ENCODE measurements at regions not wholly inside any gene's neighbourhood (a gene's known extent, or its start where the extent isn't known, plus 50 kb on each side); places are given as distances from the start of the nearest gene placed in this dataset.

DNA sequence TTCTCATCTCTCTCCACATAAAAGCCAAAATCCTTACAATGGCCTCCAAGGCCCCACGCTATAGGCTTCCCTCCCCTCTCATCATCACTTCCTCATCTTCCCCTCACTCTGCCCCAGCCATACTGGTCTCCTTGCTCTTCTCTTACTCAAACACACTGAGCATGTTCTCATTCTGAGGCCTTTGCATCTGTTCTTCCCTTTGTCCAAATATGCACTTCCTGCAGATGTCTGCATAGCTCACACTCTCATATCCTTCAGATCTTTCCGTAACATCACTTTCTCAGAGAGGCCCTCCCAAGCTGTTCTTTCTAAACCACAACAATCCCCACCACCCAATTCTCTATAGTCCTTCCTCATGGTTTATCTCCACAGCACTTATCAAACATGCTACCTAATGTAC, 284.1 kb downstream of the HHIPL2 start:
- H3K36me3 ChIP-seq (replicated peaks in 1 of 2; ENCODE audit: insufficient read depth in 1 of 2, low read depth in 2 of 2), result no peaks in the 10 kb centered on the region
- intact Hi-C loops (cut with DNase I), result no loop called here
- H3K27me3 ChIP-seq, result no peaks in the 10 kb centered on the region
- TF ChIP-seq POLR2A (IDR thresholded peaks at IDR 0.05), result no peak
- no peak for DNase-seq
- no peak overlapping the region for H3K4me3 ChIP-seq
- 80 to 83% methylated on average over 2 of the region's 2 CpGs for WGBS, 2 donors
- peaks cover 16% of the 10 kb centered on the region for H3K4me1 ChIP-seq
- no peak for ATAC-seq
- no peak overlapping the region for H3K27ac ChIP-seq
- no peaks in the 10 kb centered on the region for H3K9me3 ChIP-seq

DNA sequence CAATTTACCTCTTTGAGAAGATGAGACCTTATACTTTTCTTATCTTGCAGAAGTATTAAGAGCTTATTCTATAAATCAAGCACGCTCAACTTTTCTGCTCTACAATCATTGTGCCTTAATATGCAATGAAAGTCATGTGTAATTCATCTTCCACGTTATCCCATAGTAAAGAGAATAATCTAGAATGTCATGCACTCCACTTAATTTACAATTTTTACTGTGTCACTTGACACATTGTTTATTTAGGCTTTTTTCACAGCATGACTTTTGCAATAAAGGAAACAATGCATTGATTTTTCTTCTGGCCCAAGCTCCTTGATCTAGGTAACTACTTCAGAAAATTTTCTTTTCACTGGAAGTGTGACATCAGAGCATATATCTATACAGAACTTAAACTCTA, 290.9 kb downstream of the HHIPL2 start:
- no peaks in the 10 kb centered on the region for H3K27me3 ChIP-seq
- H3K4me1 ChIP-seq, result no peaks in the 10 kb centered on the region
- H3K27ac ChIP-seq, result no peak overlapping the region
- no peaks in the 10 kb centered on the region for H3K9me3 ChIP-seq
- no peak for ATAC-seq
- WGBS, 2 donors, result 15 to 21% methylated on average over 2 of the region's 2 CpGs
- H3K36me3 ChIP-seq (replicated peaks in 1 of 2; ENCODE audit: insufficient read depth in 1 of 2, low read depth in 2 of 2), result no peaks in the 10 kb centered on the region
- intact Hi-C loops (cut with DNase I), result no loop called here
- H3K4me3 ChIP-seq, result no peak overlapping the region
- DNase-seq, result no peak
- TF ChIP-seq, protein P1, sequence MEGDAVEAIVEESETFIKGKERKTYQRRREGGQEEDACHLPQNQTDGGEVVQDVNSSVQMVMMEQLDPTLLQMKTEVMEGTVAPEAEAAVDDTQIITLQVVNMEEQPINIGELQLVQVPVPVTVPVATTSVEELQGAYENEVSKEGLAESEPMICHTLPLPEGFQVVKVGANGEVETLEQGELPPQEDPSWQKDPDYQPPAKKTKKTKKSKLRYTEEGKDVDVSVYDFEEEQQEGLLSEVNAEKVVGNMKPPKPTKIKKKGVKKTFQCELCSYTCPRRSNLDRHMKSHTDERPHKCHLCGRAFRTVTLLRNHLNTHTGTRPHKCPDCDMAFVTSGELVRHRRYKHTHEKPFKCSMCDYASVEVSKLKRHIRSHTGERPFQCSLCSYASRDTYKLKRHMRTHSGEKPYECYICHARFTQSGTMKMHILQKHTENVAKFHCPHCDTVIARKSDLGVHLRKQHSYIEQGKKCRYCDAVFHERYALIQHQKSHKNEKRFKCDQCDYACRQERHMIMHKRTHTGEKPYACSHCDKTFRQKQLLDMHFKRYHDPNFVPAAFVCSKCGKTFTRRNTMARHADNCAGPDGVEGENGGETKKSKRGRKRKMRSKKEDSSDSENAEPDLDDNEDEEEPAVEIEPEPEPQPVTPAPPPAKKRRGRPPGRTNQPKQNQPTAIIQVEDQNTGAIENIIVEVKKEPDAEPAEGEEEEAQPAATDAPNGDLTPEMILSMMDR (IDR thresholded peaks at IDR 0.05), result no peak
- no peak for TF ChIP-seq POLR2A (IDR thresholded peaks at IDR 0.05)

DNA sequence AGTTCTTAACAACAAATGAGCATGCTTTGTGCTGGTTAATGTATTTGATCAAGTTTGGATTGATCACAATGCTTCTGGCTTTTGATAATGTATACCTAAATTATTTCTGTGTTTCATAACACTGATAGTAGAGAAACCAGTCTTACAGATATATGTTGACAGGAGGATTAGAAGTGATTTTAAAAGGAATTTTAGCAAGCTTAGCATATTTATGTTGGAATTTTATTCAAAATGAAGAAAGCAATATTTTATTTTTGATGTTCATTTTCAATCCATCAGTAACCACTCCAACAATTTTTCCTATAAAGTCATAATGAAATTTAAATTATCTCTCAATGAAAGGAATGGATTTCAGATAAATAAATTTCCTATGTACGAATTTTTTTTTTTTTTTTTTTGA, 291.8 kb downstream of the HHIPL2 start:
- TF ChIP-seq POLR2A (IDR thresholded peaks at IDR 0.05), result no peak
- TF ChIP-seq, protein P1 (IDR thresholded peaks at IDR 0.05), result no peak
- Histone ChIP-seq H3K4me3 (no peak overlapping the region), H3K27ac (no peak overlapping the region), H3K36me3 (replicated peaks in 1 of 2; ENCODE audit: insufficient read depth in 1 of 2, low read depth in 2 of 2) (no peaks in the 10 kb centered on the region), H3K9me3 (no peaks in the 10 kb centered on the region), H3K4me1 (no peaks in the 10 kb centered on the region), H3K27me3 (no peaks in the 10 kb centered on the region)
- WGBS, 2 donors, result 35 to 38% methylated on average over 1 of the region's 1 CpG
- DNase-seq (no peak), ATAC-seq (no peak)
- intact Hi-C loops (cut with DNase I), result no loop called here

DNA sequence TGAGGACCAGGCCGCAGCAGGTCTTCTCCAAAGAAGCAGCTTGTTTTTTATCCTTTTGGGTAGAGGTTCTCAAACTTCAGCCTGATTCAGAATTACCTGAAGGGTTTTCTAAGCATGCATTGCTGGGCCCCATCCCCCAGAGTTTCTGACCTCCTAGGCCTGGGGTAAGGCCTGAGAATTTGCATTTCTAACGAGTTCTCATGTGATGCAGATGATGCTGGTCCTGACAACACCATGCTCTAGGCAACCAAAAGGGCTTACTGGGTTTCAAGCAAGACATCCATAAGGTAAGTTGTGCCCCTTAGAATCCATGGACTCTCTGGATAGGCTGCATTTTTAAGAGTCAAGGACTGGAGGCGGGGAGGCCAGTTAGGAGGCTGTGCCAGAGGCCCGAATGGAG, 295.1 kb downstream of the HHIPL2 start:
- Histone ChIP-seq H3K4me3 (no peak overlapping the region), H3K9me3 (no peaks in the 10 kb centered on the region), H3K4me1 (no peaks in the 10 kb centered on the region), H3K27me3 (no peaks in the 10 kb centered on the region), H3K36me3 (replicated peaks in 1 of 2; ENCODE audit: insufficient read depth in 1 of 2, low read depth in 2 of 2) (no peaks in the 10 kb centered on the region), H3K27ac (no peak overlapping the region)
- ATAC-seq, result no peak
- DNase-seq, result no peak
- TF ChIP-seq, protein P1 (IDR thresholded peaks at IDR 0.05), result no peak
- no peak for TF ChIP-seq POLR2A (IDR thresholded peaks at IDR 0.05)
- intact Hi-C loops (cut with DNase I), result no loop called here
- 76 to 82% methylated on average over 4 of the region's 4 CpGs for WGBS, 2 donors

DNA sequence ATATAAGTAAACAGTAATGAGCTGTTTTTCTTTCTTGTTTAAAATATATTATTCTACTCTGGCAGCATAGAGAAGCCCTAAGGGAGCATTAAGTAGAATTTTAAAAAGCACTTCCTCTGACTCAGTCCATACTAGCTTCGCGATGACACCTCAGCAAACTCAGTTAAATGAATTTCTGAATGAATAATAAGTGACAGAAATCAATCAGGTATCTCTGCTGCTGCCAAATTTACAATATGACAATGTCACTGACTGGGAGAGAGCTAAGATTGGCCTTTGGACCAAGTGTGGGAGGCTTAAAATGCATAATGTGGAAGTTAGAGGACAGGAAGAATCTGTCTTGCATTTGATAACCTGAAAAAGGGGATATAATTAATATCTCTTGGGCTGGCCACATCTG, 296.1 kb downstream of the HHIPL2 start:
- DNase-seq (no peak), ATAC-seq (no peak)
- no peaks in the 10 kb centered on the region for H3K36me3 ChIP-seq (replicated peaks in 1 of 2; ENCODE audit: insufficient read depth in 1 of 2, low read depth in 2 of 2)
- WGBS, 2 donors, result 79 to 81% methylated on average over 2 of the region's 2 CpGs
- intact Hi-C loops (cut with DNase I), result no loop called here
- H3K4me1 ChIP-seq, result no peaks in the 10 kb centered on the region
- H3K27ac ChIP-seq, result no peak overlapping the region
- no peaks in the 10 kb centered on the region for H3K9me3 ChIP-seq
- H3K4me3 ChIP-seq, result no peak overlapping the region
- TF ChIP-seq, protein P1 (IDR thresholded peaks at IDR 0.05), result no peak
- no peak for TF ChIP-seq POLR2A (IDR thresholded peaks at IDR 0.05)
- H3K27me3 ChIP-seq, result no peaks in the 10 kb centered on the region
